ENCODE measurements at regions not wholly inside any gene's neighbourhood (a gene's known extent, or its start where the extent isn't known, plus 50 kb on each side); places are given as distances from the start of the nearest gene placed in this dataset.
"Not testable (repeated sequence)": the region's sequence is repeated elsewhere in the genome, so short reads cannot be mapped to it uniquely, and the experiment has no call there.

GRCh38 chr6:84597238-84597875 lies 167.0 kb downstream of the TBX18 start:
- no peak for DNase-seq
- TF ChIP-seq GATA1 (IDR thresholded peaks at IDR 0.05; ENCODE audit: low read depth, low read length) (no peak), POLR2A (IDR thresholded peaks at IDR 0.05; ENCODE audit: low read length) (no peak)

- TF ChIP-seq GATA1 (IDR thresholded peaks at IDR 0.05; ENCODE audit: low read depth, low read length) (no peak), POLR2A (IDR thresholded peaks at IDR 0.05; ENCODE audit: low read length) (no peak)
Observed at GRCh38 chr6:84596488-84596887, 167.9 kb downstream of the TBX18 start.

GRCh38 chr6:84588697-84589080 lies 175.7 kb downstream of the TBX18 start:
- no peak for TF ChIP-seq GATA1 (IDR thresholded peaks at IDR 0.05; ENCODE audit: low read depth, low read length)
- TF ChIP-seq POLR2A (IDR thresholded peaks at IDR 0.05; ENCODE audit: low read length) = no peak
- DNase-seq = no peak

More at GRCh38 chr6:84596488-84596887, 167.9 kb downstream of the TBX18 start:
- no peak for DNase-seq

- not testable (repeated sequence) for DNase-seq
Observed at GRCh38 chr6:84587994-84588696, 176.3 kb downstream of the TBX18 start.

DNA sequence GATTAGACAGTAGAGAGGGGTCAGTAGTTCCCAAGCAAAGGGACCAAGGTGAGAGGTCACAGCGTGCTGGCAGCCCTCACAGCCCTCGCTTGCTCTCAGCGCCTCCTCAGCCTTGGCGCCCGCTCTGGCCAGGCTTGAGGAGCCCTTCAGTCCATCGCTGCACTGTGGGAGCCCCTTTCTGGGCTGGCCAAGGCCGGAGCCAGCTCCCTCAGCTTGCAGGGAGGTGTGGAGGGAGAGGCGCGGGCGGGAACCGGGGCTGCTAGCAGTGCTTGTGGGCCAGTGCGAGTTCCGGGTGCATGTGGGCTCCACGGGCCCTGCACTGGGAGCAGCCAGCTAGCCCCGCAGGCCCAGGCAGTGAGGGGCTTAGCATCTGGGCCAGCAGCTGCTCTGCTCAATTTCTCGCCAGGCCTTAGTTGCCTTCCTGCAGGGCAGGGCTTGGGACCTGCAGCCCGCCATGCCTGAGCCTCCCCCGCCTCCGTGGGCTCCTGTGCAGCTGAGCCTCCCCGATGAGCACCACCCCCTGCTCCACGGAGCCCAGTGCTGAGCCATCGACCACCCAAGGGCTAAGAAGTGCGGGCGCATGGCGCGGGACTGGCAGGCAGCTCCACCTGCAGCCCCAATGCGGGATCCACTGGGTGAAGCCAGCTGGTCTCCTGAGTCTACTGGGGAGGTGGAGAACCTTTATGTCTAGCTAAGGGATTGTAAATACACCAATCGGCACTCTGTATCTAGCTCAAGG lies 177.0 kb downstream of the TBX18 start:
- DNase-seq = not testable (repeated sequence)

GRCh38 chr6:84583784-84584183 lies 180.6 kb downstream of the TBX18 start:
- no peak for TF ChIP-seq GATA1 (IDR thresholded peaks at IDR 0.05; ENCODE audit: low read depth, low read length)
- TF ChIP-seq POLR2A (IDR thresholded peaks at IDR 0.05; ENCODE audit: low read length) = no peak
- no peak for DNase-seq

- DNase-seq = no peak
- TF ChIP-seq GATA1 (IDR thresholded peaks at IDR 0.05; ENCODE audit: low read depth, low read length) (no peak), POLR2A (IDR thresholded peaks at IDR 0.05; ENCODE audit: low read length) (no peak)
Observed at GRCh38 chr6:84582997-84583396, 181.4 kb downstream of the TBX18 start.

DNA sequence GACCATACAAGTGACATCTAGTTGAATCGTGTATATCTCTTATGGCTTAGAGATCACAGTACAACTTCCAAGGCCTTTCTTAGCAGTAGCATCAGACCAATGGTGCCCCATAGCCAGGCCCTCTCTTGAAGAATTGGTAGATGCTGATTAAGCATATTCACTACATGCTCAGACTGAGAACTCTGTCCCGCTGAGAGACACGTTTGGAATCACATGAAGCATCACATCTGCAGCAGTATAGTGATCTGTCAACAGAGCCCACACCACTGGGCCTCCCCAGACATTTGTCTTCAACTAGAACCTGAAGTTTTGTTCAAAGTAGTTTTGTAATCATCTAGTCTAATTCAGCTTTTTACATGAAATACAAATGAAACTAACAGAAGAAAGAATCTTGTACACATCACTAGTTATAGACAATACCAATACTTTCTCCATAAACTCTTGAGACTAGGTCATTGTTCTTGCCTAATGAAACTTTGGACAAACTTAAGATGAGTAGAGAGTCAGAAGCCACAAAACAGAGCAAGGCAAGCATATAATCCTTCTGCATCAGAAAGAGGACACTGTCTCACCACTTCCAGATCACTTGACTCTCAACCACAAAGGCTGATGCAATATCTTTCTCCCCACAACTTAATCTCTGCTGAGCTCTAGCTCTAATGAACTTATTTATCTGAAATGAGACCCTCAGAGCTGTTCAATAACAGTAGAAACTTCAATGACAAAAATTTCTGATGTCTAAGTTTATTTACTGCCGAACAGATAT lies 182.7 kb downstream of the TBX18 start:
- TF ChIP-seq POLR2A (IDR thresholded peaks at IDR 0.05; ENCODE audit: low read length) = no peak
- no peak for TF ChIP-seq GATA1 (IDR thresholded peaks at IDR 0.05; ENCODE audit: low read depth, low read length)
- no peak for DNase-seq

- TF ChIP-seq POLR2A (IDR thresholded peaks at IDR 0.05; ENCODE audit: low read length) (no peak), GATA1 (IDR thresholded peaks at IDR 0.05; ENCODE audit: low read depth, low read length) (no peak)
- no peak for DNase-seq
Observed at GRCh38 chr6:84579404-84579803, 185.0 kb downstream of the TBX18 start.

GRCh38 chr6:84576029-84576428 lies 188.4 kb downstream of the TBX18 start:
- no peak for TF ChIP-seq POLR2A (IDR thresholded peaks at IDR 0.05; ENCODE audit: low read length)
- TF ChIP-seq GATA1 (IDR thresholded peaks at IDR 0.05; ENCODE audit: low read depth, low read length) = no peak

DNA sequence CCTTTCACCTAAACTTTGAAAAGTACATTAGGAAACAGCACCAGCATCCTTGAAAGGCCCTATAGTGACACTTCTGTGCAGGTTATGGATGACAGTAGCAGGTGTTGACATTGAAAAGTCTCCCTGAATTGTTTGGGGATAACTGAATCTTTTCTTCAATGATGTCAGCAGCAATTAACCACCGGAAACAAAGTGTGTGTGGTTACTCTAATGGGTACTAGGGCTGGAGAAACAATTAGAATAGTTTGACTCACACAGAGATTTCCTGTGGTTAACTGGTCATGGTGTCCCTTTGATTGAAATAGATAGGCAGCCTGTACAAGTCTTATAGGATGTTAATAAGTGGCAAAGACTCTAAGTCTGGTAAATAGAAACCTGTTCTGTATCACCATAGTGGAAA lies 189.1 kb downstream of the TBX18 start:
- no peak for DNase-seq
- TF ChIP-seq POLR2A (IDR thresholded peaks at IDR 0.05; ENCODE audit: low read length) = no peak
- no peak for TF ChIP-seq GATA1 (IDR thresholded peaks at IDR 0.05; ENCODE audit: low read depth, low read length)

More at GRCh38 chr6:84576029-84576428, 188.4 kb downstream of the TBX18 start:
- DNase-seq = no peak

GRCh38 chr6:84569882-84570281 lies 194.5 kb downstream of the TBX18 start:
- DNase-seq = no peak

DNA sequence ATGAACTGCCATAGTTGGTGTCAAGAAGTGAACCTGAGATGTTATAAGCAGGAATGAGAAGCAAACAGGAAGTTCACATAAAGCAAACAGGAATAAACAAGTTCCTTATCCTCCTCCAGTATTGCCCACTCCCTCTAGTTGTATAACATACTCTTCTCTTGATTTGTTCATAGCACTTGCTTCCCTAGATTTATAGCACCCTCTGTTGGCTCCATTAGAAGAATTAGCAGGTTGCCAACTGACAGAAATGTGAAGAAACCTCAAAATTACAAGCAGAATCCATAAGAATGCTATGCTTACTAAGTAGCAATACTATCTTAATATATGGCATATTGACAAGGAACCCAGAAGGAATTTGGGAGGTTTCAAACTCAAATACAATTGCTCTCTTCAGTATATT lies 195.4 kb downstream of the TBX18 start:
- TF ChIP-seq GATA1 (IDR thresholded peaks at IDR 0.05; ENCODE audit: low read depth, low read length) (no peak), POLR2A (IDR thresholded peaks at IDR 0.05; ENCODE audit: low read length) (no peak)
- DNase-seq = peak in 1 of 2 experiments; percentile 10

More at GRCh38 chr6:84569882-84570281, 194.5 kb downstream of the TBX18 start:
- TF ChIP-seq POLR2A (IDR thresholded peaks at IDR 0.05; ENCODE audit: low read length) (no peak), GATA1 (IDR thresholded peaks at IDR 0.05; ENCODE audit: low read depth, low read length) (no peak)

DNA sequence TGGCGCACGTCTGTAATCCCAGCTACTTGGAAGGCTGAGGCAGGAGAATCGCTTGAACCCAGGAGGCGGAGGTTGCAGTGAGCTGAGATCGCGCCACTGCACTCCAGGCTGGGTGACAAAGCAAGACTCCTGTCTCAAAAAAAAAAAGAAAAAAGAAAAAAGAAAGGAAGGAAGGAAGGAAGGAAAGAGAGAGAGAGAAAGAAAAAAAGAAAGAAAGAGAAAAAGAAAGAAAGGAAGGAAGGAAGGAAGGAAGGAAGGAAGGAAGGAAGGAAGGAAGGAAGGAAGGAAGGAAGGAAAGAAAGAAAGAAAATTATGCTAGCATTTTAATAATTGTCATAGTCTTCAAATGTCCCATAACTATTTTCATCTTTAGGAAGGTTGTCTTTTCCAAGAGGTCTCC lies 198.7 kb downstream of the TBX18 start:
- not testable (repeated sequence) for DNase-seq

Data from erythroblast (primary cell).